B cell (primary cell): ENCODE measurements at regions not wholly inside any gene's neighbourhood (a gene's known extent, or its start where the extent isn't known, plus 50 kb on each side); places are given as distances from the start of the nearest gene placed in this dataset.

ENCODE experiments used
- ATAC-seq: fragments of 200-7000 bp; cut with Tn5 transposase; one replicate; pipeline ENCODE4 v1.10.0; 2021; ENCODE audit warnings: low read depth, mild to moderate bottlenecking, moderate number of reproducible peaks, moderate library complexity
- CTCF ChIA-PET: fragments of 350-600 bp; sonication (Branson Sonifier 250); formaldehyde crosslinking; loops from one replicate; lab custom pipeline; 2021; ENCODE audit warnings: antibody characterized with exemption, inconsistent platforms; lab: Charles Lee
- POLR2A ChIA-PET: fragments of 350-600 bp; sonication (Branson Sonifier 250); formaldehyde crosslinking; loops from one replicate; lab custom pipeline; 2021; ENCODE audit warnings: antibody characterized with exemption; lab: Charles Lee
- DNase-seq: peaks from one replicate; pipeline ENCODE4 v3.0.0; 2013
- H2AFZ ChIP-seq: 2 replicates; pipeline ENCODE4 v1.6.1; 2012; ENCODE audit warnings: mild to moderate bottlenecking, low read depth, low read length; ENCODE audit not compliant: insufficient read depth, poor library complexity, severe bottlenecking
- H3K27ac ChIP-seq, 2 donors: 1 replicate in 1 of 2; 2 replicates in 1 of 2; pipeline ENCODE4 v1.5.1; 2012 to 2013; ENCODE audit warnings: low read length in 2 of 2, mild to moderate bottlenecking in 2 of 2, moderate library complexity in 1 of 2
- H3K27me3 ChIP-seq, 4 experiments: fragments of 200-600 bp in 1 of 4; sonication (generic) in 1 of 4; replicated peaks in 1 of 4; 1 replicate in 2 of 4; 2 replicates in 2 of 4; pipeline versions ENCODE4 v1.6.1 to v1.7.0; 2013 to 2016; ENCODE audit warnings: low read length in 3 of 4, mild to moderate bottlenecking in 2 of 4, mixed read lengths in 1 of 4, moderate library complexity in 1 of 4; ENCODE audit not compliant: insufficient read depth in 4 of 4, control insufficient read depth in 3 of 4; ENCODE audit errors: control extremely low read depth in 1 of 4
- H3K36me3 ChIP-seq, 2 experiments: replicated peaks in 1 of 2; 1 replicate in 1 of 2; 2 replicates in 1 of 2; pipeline versions ENCODE4 v1.6.1 to v1.7.1; 2013; ENCODE audit warnings: low read length in 1 of 2; ENCODE audit not compliant: insufficient read depth in 2 of 2, control insufficient read depth in 1 of 2; ENCODE audit errors: control extremely low read depth in 1 of 2, extremely low read depth in 1 of 2
- H3K4me1 ChIP-seq, 2 donors: fragments of 200-600 bp in 1 of 2; sonication (generic) in 1 of 2; 1 replicate in 1 of 2; 2 replicates in 1 of 2; pipeline versions ENCODE4 v1.5.1 to v1.6.1; 2013 to 2017; ENCODE audit warnings: low read length in 2 of 2; ENCODE audit not compliant: control insufficient read depth in 2 of 2, insufficient read depth in 2 of 2
- H3K4me2 ChIP-seq: replicated peaks from 2 replicates; pipeline ENCODE3; 2012; ENCODE audit warnings: mild to moderate bottlenecking, low read depth, low read length; ENCODE audit not compliant: poor library complexity, severe bottlenecking
- H3K4me3 ChIP-seq, 5 experiments: fragments of 200-600 bp in 1 of 5; sonication (generic) in 1 of 5; 1 replicate in 3 of 5; 2 replicates in 2 of 5; pipeline versions ENCODE4 v1.5.1 to v1.7.0; 2011 to 2016; ENCODE audit warnings: low read length in 4 of 5, mild to moderate bottlenecking in 4 of 5, low read depth in 2 of 5, control low read depth in 1 of 5, moderate library complexity in 1 of 5; ENCODE audit not compliant: insufficient read depth in 1 of 5; ENCODE audit errors: control extremely low read depth in 1 of 5, extremely low read depth in 1 of 5
- H3K79me2 ChIP-seq: fragments of 200-600 bp; sonication (generic); one replicate; pipeline ENCODE4 v1.6.0; 2016; ENCODE audit warnings: low read length; ENCODE audit not compliant: control insufficient read depth, insufficient read depth
- H3K9ac ChIP-seq: fragments of 200-600 bp; sonication (generic); 2 replicates; pipeline ENCODE4 v1.6.1; 2017; ENCODE audit warnings: mild to moderate bottlenecking, low read length, moderate library complexity
- H3K9me3 ChIP-seq, 3 donors: one replicate each; pipeline versions ENCODE4 v1.6.1 to v1.7.1; 2013; ENCODE audit warnings: low read length in 2 of 3; ENCODE audit not compliant: control insufficient read depth in 2 of 3, insufficient read depth in 1 of 3; ENCODE audit errors: control extremely low read depth in 1 of 3
- H4K20me1 ChIP-seq: 2 replicates; pipeline ENCODE4 v1.6.0; 2012; ENCODE audit warnings: mild to moderate bottlenecking, low read length; ENCODE audit not compliant: insufficient read depth, control insufficient read depth, poor library complexity, severe bottlenecking
- H3K27ac Mint-ChIP-seq: one replicate; pipeline ENCODE4 v1.8.0; 2021; ENCODE audit warnings: mixed read lengths
- H3K27me3 Mint-ChIP-seq: one replicate; pipeline ENCODE4 v1.8.0; 2021; ENCODE audit warnings: mixed read lengths
- H3K4me1 Mint-ChIP-seq: one replicate; pipeline ENCODE4 v1.8.0; 2021; ENCODE audit warnings: mixed read lengths
- H3K4me3 Mint-ChIP-seq: one replicate; pipeline ENCODE4 v1.8.0; 2021; ENCODE audit warnings: mixed read lengths
- H3K9me3 Mint-ChIP-seq: one replicate; pipeline ENCODE4 v1.8.0; 2022; ENCODE audit warnings: mixed read lengths; ENCODE audit not compliant: insufficient read depth
- CTCF ChIP-seq: fragments of 200-600 bp; IDR thresholded peaks from one replicate; pipeline ENCODE4 v1.8.0; 2022; ENCODE audit warnings: antibody characterized with exemption, mild to moderate bottlenecking
- EZH2 ChIP-seq: IDR thresholded peaks from 2 replicates; pipeline ENCODE4 v1.6.1; 2012; ENCODE audit warnings: borderline replicate concordance, low read depth, mild to moderate bottlenecking, moderate library complexity, low read length; ENCODE audit not compliant: insufficient read depth, poor library complexity, severe bottlenecking
- WGBS: methylation state at CpG from one replicate; pipeline ENCODE4 v1.1.5; 2013; ENCODE audit warnings: missing lambda C conversion rate; ENCODE audit not compliant: insufficient coverage; 5-methylcytosine and 5-hydroxymethylcytosine counted together
- intact Hi-C: fragments of 100-400 bp; cut with micrococcal nuclease; formaldehyde crosslinking; loops from one replicate; pipeline ENCODE4 v1.10.0; 2022

- TF ChIP-seq EZH2 (no peak), CTCF (no peak)
- no peak overlapping the region for H3K4me2 ChIP-seq
- H3K27ac ChIP-seq = no peak overlapping the region
- no peaks in the 10 kb centered on the region for H3K9me3 ChIP-seq
- H3K27me3 Mint-ChIP-seq = peaks cover 22% of the 10 kb centered on the region
- no peak overlapping the region for H3K4me3 Mint-ChIP-seq
- CTCF ChIA-PET = no interaction called here
- no peaks in the 10 kb centered on the region for H3K4me1 ChIP-seq
- no peak for DNase-seq
- no peak for ATAC-seq
- no peaks in the 10 kb centered on the region for H4K20me1 ChIP-seq
- H3K4me3 ChIP-seq = no peak overlapping the region
- no peak overlapping the region for H2AFZ ChIP-seq
- no peaks in the 10 kb centered on the region for H3K79me2 ChIP-seq
- intact Hi-C loops = no loop called here
- POLR2A ChIA-PET = no interaction called here
- peaks cover 0 to 5% (median 0%) of the 10 kb centered on the region in 4 experiments for H3K27me3 ChIP-seq
- no peak overlapping the region for H3K9ac ChIP-seq
- no peaks in the 10 kb centered on the region for H3K9me3 Mint-ChIP-seq
- H3K36me3 ChIP-seq = no peaks in the 10 kb centered on the region
- H3K27ac Mint-ChIP-seq = no peak overlapping the region
- peaks cover 4% of the 10 kb centered on the region for H3K4me1 Mint-ChIP-seq
- WGBS = no CpG with 5 or more reads among the region's 1 CpG
Measured at GRCh38 chr16:56109205-56109604, 82.1 kb upstream of the GNAO1 start.

- ChIA-PET POLR2A (no interaction called here), CTCF (no interaction called here)
- Histone ChIP-seq H3K4me3 (no peak overlapping the region), H2AFZ (no peak overlapping the region), H4K20me1 (no peaks in the 10 kb centered on the region), H3K27me3 (peaks cover 0 to 5% (median 0%) of the 10 kb centered on the region in 4 experiments), H3K27ac (no peak overlapping the region), H3K4me1 (no peaks in the 10 kb centered on the region), H3K79me2 (no peaks in the 10 kb centered on the region), H3K9me3 (no peaks in the 10 kb centered on the region), H3K36me3 (no peaks in the 10 kb centered on the region), H3K9ac (no peak overlapping the region), H3K4me2 (no peak overlapping the region)
- no peak for TF ChIP-seq CTCF
- no peak for TF ChIP-seq EZH2
- ATAC-seq = no peak
- no peak for DNase-seq
- Mint-ChIP-seq H3K27me3 (peaks cover 19% of the 10 kb centered on the region), H3K27ac (no peak overlapping the region), H3K9me3 (no peaks in the 10 kb centered on the region), H3K4me1 (peaks cover 4% of the 10 kb centered on the region), H3K4me3 (no peak overlapping the region)
- intact Hi-C loops = no loop called here
- WGBS = 92% methylated on average over 1 of the region's 4 CpGs
Measured at GRCh38 chr16:56108724-56109123, 82.6 kb upstream of the GNAO1 start.
